CD14-positive monocyte (primary cell): ENCODE measurements at regions not wholly inside any gene's neighbourhood (a gene's known extent, or its start where the extent isn't known, plus 50 kb on each side); places are given as distances from the start of the nearest gene placed in this dataset.

Experiments used
- DNase-seq, 3 donors: peaks; one replicate each; pipeline ENCODE4 v3.0.0-alpha.2; 2011 to 2022
- H2AFZ ChIP-seq: 2 replicates; pipeline ENCODE4 v1.6.0; 2012; ENCODE audit warnings: mild to moderate bottlenecking, low read depth, low read length, inconsistent platforms; ENCODE audit not compliant: insufficient read depth, poor library complexity, severe bottlenecking
- H3K27ac ChIP-seq, 2 donors: 1 replicate in 1 of 2; 2 replicates in 1 of 2; pipeline ENCODE4 v1.5.1; 2012 to 2013; ENCODE audit warnings: low read length in 2 of 2, control low read depth in 1 of 2, inconsistent platforms in 1 of 2, low read depth in 1 of 2, mild to moderate bottlenecking in 1 of 2
- H3K27me3 ChIP-seq, 2 donors: one replicate each; pipeline versions ENCODE4 v1.6.0 to v1.6.1; 2011 to 2013; ENCODE audit warnings: low read length in 2 of 2; ENCODE audit not compliant: control insufficient read depth in 2 of 2, insufficient read depth in 2 of 2
- H3K36me3 ChIP-seq, 2 donors: replicated peaks in 1 of 2; 1 replicate in 1 of 2; 2 replicates in 1 of 2; pipeline versions ENCODE4 v1.5.1 to v1.6.1; 2012 to 2013; ENCODE audit warnings: low read length in 2 of 2, control low read depth in 1 of 2, inconsistent platforms in 1 of 2, mild to moderate bottlenecking in 1 of 2; ENCODE audit not compliant: insufficient read depth in 2 of 2, control insufficient read depth in 1 of 2
- H3K4me1 ChIP-seq, 2 donors: 1 replicate in 1 of 2; 2 replicates in 1 of 2; pipeline versions ENCODE4 v1.5.1 to v1.6.1; 2012 to 2013; ENCODE audit warnings: low read length in 2 of 2, control low read depth in 1 of 2, inconsistent platforms in 1 of 2, mild to moderate bottlenecking in 1 of 2, moderate library complexity in 1 of 2; ENCODE audit not compliant: insufficient read depth in 2 of 2, control insufficient read depth in 1 of 2
- H3K4me2 ChIP-seq: replicated peaks from 2 replicates; pipeline ENCODE3; 2012; ENCODE audit warnings: low read length, moderate library complexity, mild to moderate bottlenecking; ENCODE audit not compliant: poor library complexity, severe bottlenecking; ENCODE audit errors: extremely low read depth
- H3K4me3 ChIP-seq, 3 experiments: fragments of 200-600 bp in 1 of 3; sonication (generic) in 1 of 3; replicated peaks in 1 of 3; 1 replicate in 2 of 3; 2 replicates in 1 of 3; pipeline ENCODE4 v1.5.1; 2011 to 2013; ENCODE audit warnings: low read length in 3 of 3, mild to moderate bottlenecking in 3 of 3, control low read depth in 2 of 3, low read depth in 2 of 3, inconsistent platforms in 1 of 3, moderate library complexity in 1 of 3
- H3K79me2 ChIP-seq: 2 replicates; pipeline ENCODE4 v1.6.0; 2012; ENCODE audit warnings: mild to moderate bottlenecking, control low read depth, inconsistent platforms, low read length, moderate library complexity; ENCODE audit not compliant: insufficient read depth
- H3K9ac ChIP-seq: 2 replicates; pipeline ENCODE4 v1.6.0; 2017; ENCODE audit warnings: low read length, mild to moderate bottlenecking; ENCODE audit not compliant: insufficient read depth, poor library complexity, severe bottlenecking
- H3K9me3 ChIP-seq, 2 donors: replicated peaks in 1 of 2; 1 replicate in 1 of 2; 2 replicates in 1 of 2; pipeline versions ENCODE4 v1.5.1 to v1.6.1; 2012 to 2013; ENCODE audit warnings: low read length in 2 of 2, control low read depth in 1 of 2; ENCODE audit not compliant: control insufficient read depth in 1 of 2, insufficient read depth in 1 of 2
- H4K20me1 ChIP-seq: 2 replicates; pipeline ENCODE4 v1.6.0; 2012; ENCODE audit warnings: mild to moderate bottlenecking, low read length, control low read depth, moderate library complexity; ENCODE audit not compliant: insufficient read depth
- H3K27ac Mint-ChIP-seq, 7 donors: one replicate each; pipeline ENCODE4 v1.8.0; 2020; ENCODE audit warnings: mild to moderate bottlenecking in 7 of 7, mixed read lengths in 7 of 7, moderate library complexity in 6 of 7, inconsistent platforms in 2 of 7
- H3K27me3 Mint-ChIP-seq, 3 donors: one replicate each; pipeline ENCODE4 v1.8.0; 2021 to 2022; ENCODE audit warnings: low read depth in 3 of 3, mild to moderate bottlenecking in 3 of 3, mixed read lengths in 3 of 3, moderate library complexity in 3 of 3, inconsistent platforms in 1 of 3
- H3K36me3 Mint-ChIP-seq, 2 donors: one replicate each; pipeline ENCODE4 v1.8.0; 2020; ENCODE audit warnings: mixed read lengths in 2 of 2, inconsistent platforms in 1 of 2, mild to moderate bottlenecking in 1 of 2
- H3K4me1 Mint-ChIP-seq: one replicate; pipeline ENCODE4 v1.8.0; 2020; ENCODE audit warnings: mild to moderate bottlenecking, mixed read lengths
- H3K4me3 Mint-ChIP-seq, 2 donors: one replicate each; pipeline ENCODE4 v1.8.0; 2020; ENCODE audit warnings: mild to moderate bottlenecking in 2 of 2, mixed read lengths in 2 of 2, moderate library complexity in 1 of 2
- H3K9me3 Mint-ChIP-seq, 7 donors: one replicate each; pipeline ENCODE4 v1.8.0; 2020 to 2022; ENCODE audit warnings: mixed read lengths in 7 of 7, mild to moderate bottlenecking in 6 of 7, moderate library complexity in 6 of 7, inconsistent platforms in 2 of 7
- CTCF ChIP-seq: fragments of 200-600 bp; IDR thresholded peaks from one replicate; pipeline ENCODE4 v1.8.0; 2022; ENCODE audit warnings: antibody characterized with exemption, mild to moderate bottlenecking
- WGBS: methylation state at CpG from one replicate; pipeline ENCODE4 v1.1.5; 2013; ENCODE audit warnings: missing lambda C conversion rate; ENCODE audit not compliant: insufficient coverage; 5-methylcytosine and 5-hydroxymethylcytosine counted together
- intact Hi-C, 2 donors: fragments of 100-400 bp; cut with micrococcal nuclease; formaldehyde crosslinking; loops; one replicate each; pipeline versions ENCODE4 v1.15.0 to v1.15.1; 2023

GRCh38 chr13:22939157-22939556, 241.6 kb upstream of the SGCG start:
- Histone ChIP-seq H3K4me1 (no peaks in the 10 kb centered on the region), H3K4me3 (no peak overlapping the region), H3K79me2 (no peaks in the 10 kb centered on the region), H4K20me1 (no peaks in the 10 kb centered on the region), H3K36me3 (no peaks in the 10 kb centered on the region), H3K4me2 (no peak overlapping the region), H3K9ac (no peak overlapping the region), H3K27ac (no peak overlapping the region), H3K9me3 (peaks cover 6 to 13% of the 10 kb centered on the region in 2 donors), H3K27me3 (no peaks in the 10 kb centered on the region), H2AFZ (no peak overlapping the region)
- WGBS, result 84% methylated on average over 3 of the region's 3 CpGs
- Mint-ChIP-seq H3K27me3 (peaks cover 0 to 2% (median 0%) of the 10 kb centered on the region in 3 donors), H3K4me3 (no peak overlapping the region), H3K9me3 (peaks cover 5 to 37% (median 19%) of the 10 kb centered on the region in 7 donors), H3K27ac (peak overlapping the region in 1 of 7 donors; percentile 32), H3K36me3 (no peaks in the 10 kb centered on the region), H3K4me1 (no peaks in the 10 kb centered on the region)
- no peak for TF ChIP-seq CTCF
- DNase-seq, result no peak
- intact Hi-C loops, result no loop called here

DNA sequence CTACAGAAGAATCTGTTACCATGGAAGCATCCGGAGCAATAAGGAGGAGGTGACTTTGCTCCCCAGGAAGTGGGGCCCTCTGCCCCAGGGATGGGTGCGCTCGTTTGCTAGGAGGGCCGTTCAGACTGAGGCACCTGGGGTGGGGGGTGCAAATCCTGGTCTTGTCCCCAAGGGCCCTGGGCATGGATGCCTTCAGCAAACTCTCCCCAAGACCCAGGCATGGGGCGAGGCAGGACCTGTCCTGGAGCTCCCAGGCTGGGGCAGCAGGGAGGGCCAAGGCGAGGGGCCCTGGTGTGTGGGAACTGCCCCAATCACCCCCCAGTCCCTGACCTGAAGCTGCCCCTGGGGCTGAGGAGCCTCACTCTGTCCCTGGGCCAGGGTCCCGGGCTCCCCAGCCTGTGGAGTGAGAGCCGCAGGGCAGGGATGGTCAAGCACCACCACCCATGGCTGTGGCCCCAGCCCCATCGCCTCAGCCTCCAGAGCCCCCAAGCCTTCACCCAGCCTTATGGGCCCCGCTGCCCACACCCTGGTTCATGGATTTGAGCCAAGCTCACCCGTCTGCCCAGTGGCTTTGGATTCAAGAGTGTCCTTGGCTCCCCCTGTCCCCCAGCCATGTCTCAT, 240.6 kb upstream of the SGCG start:
- Histone ChIP-seq H2AFZ (no peak overlapping the region), H3K9me3 (peaks cover 0 to 13% of the 10 kb centered on the region in 2 donors), H3K4me1 (no peaks in the 10 kb centered on the region), H3K9ac (no peak overlapping the region), H3K4me2 (no peak overlapping the region), H3K27me3 (no peaks in the 10 kb centered on the region), H4K20me1 (no peaks in the 10 kb centered on the region), H3K79me2 (no peaks in the 10 kb centered on the region), H3K36me3 (no peaks in the 10 kb centered on the region), H3K27ac (no peak overlapping the region), H3K4me3 (no peak overlapping the region)
- no peaks in the 10 kb centered on the region for H3K4me1 Mint-ChIP-seq
- DNase-seq, result no peak
- H3K36me3 Mint-ChIP-seq, result no peaks in the 10 kb centered on the region
- peaks cover 0 to 3% (median 0%) of the 10 kb centered on the region in 3 donors for H3K27me3 Mint-ChIP-seq
- H3K9me3 Mint-ChIP-seq, result peaks cover 5 to 43% (median 19%) of the 10 kb centered on the region in 7 donors
- intact Hi-C loops, result no loop called here
- 87% methylated on average over 7 of the region's 11 CpGs for WGBS
- H3K27ac Mint-ChIP-seq, result no peak overlapping the region
- no peak for TF ChIP-seq CTCF
- no peak overlapping the region for H3K4me3 Mint-ChIP-seq
